Nephron (organoid): ENCODE measurements at regions not wholly inside any gene's neighbourhood (a gene's known extent, or its start where the extent isn't known, plus 50 kb on each side); places are given as distances from the start of the nearest gene placed in this dataset.

Source experiments
- H3K27ac Mint-ChIP-seq, 3 experiments: 2 replicates each; pipeline ENCODE4 v1.8.0; 2020; ENCODE audit warnings: mixed read lengths in 3 of 3, mild to moderate bottlenecking in 2 of 3, moderate library complexity in 1 of 3
- H3K27me3 Mint-ChIP-seq: 2 replicates; pipeline ENCODE4 v1.8.0; 2021; ENCODE audit warnings: low read depth, mild to moderate bottlenecking, moderate library complexity, mixed read lengths
- H3K36me3 Mint-ChIP-seq: 2 replicates; pipeline ENCODE4 v1.8.0; 2020; ENCODE audit warnings: low read depth, mixed read lengths
- H3K4me1 Mint-ChIP-seq: 2 replicates; pipeline ENCODE4 v1.8.0; 2020; ENCODE audit warnings: mixed read lengths
- H3K4me3 Mint-ChIP-seq, 3 experiments: 2 replicates each; pipeline ENCODE4 v1.8.0; 2020; ENCODE audit warnings: mild to moderate bottlenecking in 3 of 3, mixed read lengths in 3 of 3, moderate library complexity in 2 of 3
- H3K9me3 Mint-ChIP-seq: 2 replicates; pipeline ENCODE4 v1.8.0; 2020; ENCODE audit warnings: mixed read lengths
- TF ChIP-seq, protein P1 (sequence below), 3 experiments: fragments of 200-600 bp; sonication (generic); IDR thresholded peaks; one replicate each; pipeline ENCODE4 v1.5.0; 2021; ENCODE audit warnings: antibody characterized with exemption in 3 of 3; ENCODE audit not compliant: unreplicated experiment in 3 of 3

DNA sequence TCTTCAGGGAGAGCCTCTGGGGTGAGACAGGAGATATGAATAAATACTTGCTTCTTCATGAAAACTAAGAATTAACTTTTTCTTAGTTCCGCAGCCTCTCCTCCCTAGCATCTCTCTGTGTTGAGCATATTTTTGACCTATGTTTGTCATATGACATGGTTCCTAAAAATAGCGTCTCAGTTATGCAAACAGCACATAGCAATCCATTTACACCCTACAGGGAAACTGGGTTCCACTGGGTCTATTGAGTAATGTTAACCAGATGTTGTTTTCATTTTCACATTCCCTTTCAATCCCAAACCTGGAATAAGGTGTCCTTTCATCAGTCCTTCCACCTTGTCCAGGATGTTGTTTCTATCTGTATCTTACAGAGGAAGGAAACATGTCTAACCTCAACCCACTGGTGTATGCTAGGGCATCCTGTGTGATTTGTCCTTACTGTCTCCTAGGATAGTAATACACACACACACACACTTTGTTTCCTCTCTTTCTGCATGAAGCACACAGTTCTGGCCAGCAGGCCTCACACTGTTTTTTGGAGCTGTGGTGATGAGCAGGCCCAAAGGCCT is 1543.5 kb downstream of the AACS start:
- no peak overlapping the region for H3K4me3 Mint-ChIP-seq
- no peaks in the 10 kb centered on the region for H3K4me1 Mint-ChIP-seq
- H3K27ac Mint-ChIP-seq = no peak overlapping the region
- H3K9me3 Mint-ChIP-seq = peaks cover 8% of the 10 kb centered on the region
- H3K36me3 Mint-ChIP-seq = no peaks in the 10 kb centered on the region
- TF ChIP-seq, protein P1, sequence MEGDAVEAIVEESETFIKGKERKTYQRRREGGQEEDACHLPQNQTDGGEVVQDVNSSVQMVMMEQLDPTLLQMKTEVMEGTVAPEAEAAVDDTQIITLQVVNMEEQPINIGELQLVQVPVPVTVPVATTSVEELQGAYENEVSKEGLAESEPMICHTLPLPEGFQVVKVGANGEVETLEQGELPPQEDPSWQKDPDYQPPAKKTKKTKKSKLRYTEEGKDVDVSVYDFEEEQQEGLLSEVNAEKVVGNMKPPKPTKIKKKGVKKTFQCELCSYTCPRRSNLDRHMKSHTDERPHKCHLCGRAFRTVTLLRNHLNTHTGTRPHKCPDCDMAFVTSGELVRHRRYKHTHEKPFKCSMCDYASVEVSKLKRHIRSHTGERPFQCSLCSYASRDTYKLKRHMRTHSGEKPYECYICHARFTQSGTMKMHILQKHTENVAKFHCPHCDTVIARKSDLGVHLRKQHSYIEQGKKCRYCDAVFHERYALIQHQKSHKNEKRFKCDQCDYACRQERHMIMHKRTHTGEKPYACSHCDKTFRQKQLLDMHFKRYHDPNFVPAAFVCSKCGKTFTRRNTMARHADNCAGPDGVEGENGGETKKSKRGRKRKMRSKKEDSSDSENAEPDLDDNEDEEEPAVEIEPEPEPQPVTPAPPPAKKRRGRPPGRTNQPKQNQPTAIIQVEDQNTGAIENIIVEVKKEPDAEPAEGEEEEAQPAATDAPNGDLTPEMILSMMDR (IDR thresholded peaks at IDR 0.05; ENCODE audit: unreplicated experiment in 3 of 3) = no peak
- H3K27me3 Mint-ChIP-seq = no peaks in the 10 kb centered on the region

DNA sequence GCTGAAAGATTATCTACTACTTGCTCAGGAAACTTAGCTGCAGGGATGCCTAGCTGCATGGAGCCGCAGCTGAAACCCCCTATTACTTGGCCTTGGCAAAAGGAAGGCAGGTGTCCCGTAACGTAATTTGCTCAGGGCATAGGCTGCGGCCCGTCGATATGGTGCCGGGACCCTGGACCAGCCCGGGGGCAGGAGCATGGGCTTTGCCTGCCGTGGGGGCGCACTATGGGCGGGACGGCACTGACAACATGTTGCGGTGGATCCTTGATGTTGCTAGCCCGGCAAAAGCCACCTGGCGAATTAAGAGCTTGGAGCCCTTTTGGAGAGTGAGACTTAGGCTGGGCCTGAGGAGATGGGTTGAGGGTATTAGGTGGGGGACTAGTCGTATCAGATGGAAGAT is 1551.2 kb downstream of the AACS start:
- H3K9me3 Mint-ChIP-seq = peaks cover 12% of the 10 kb centered on the region
- no peaks in the 10 kb centered on the region for H3K4me1 Mint-ChIP-seq
- no peaks in the 10 kb centered on the region for H3K36me3 Mint-ChIP-seq
- no peaks in the 10 kb centered on the region for H3K27me3 Mint-ChIP-seq
- TF ChIP-seq, protein P1 (IDR thresholded peaks at IDR 0.05; ENCODE audit: unreplicated experiment in 3 of 3) = no peak
- no peak overlapping the region for H3K4me3 Mint-ChIP-seq
- H3K27ac Mint-ChIP-seq = no peak overlapping the region

DNA sequence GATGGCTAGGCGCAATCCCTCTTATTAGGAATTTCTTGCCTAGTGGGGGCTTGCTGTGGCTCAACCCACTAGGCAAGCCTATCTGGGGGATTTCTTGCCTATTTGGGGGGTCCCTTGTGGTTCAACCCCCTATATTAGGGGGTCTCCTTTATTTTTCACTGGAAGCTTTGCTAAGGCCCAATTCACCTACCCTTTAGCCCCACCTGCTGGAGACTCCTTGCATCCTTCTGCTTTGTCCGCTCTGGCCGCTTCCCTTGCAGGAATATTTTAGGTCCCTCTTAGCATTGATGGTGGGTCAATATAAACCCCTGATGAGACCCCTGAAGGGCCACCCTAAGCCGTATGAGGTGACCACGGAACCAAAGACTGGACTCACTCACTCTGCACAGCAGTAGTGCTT is 1552.1 kb downstream of the AACS start:
- peaks cover 12% of the 10 kb centered on the region for H3K9me3 Mint-ChIP-seq
- no peaks in the 10 kb centered on the region for H3K36me3 Mint-ChIP-seq
- H3K27ac Mint-ChIP-seq = no peak overlapping the region
- no peaks in the 10 kb centered on the region for H3K27me3 Mint-ChIP-seq
- no peaks in the 10 kb centered on the region for H3K4me1 Mint-ChIP-seq
- TF ChIP-seq, protein P1 (IDR thresholded peaks at IDR 0.05; ENCODE audit: unreplicated experiment in 3 of 3) = peak; percentile 19 to 37 (median 21)
- no peak overlapping the region for H3K4me3 Mint-ChIP-seq

DNA sequence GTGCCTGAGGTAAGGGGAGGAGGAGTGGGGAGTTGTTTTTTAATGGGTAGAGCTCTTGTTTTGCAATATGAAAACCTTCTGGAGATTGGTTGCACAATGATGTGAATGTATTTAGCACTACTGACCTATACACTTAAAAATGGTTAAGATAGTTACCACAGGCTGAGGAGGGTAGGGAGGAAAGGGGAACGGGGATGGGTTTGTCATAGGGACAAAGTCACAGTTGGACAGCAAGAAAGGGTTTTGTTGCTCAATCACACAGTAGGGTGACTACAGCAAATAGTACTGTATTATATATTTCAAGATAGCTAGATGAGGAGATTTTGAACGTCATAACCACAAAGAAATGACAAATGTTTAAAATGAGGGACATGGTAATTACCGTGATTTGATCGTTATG is 1562.4 kb downstream of the AACS start:
- H3K4me1 Mint-ChIP-seq = no peaks in the 10 kb centered on the region
- H3K36me3 Mint-ChIP-seq = no peaks in the 10 kb centered on the region
- no peak overlapping the region for H3K4me3 Mint-ChIP-seq
- H3K27ac Mint-ChIP-seq = no peak overlapping the region
- TF ChIP-seq, protein P1 (IDR thresholded peaks at IDR 0.05; ENCODE audit: unreplicated experiment in 3 of 3) = no peak
- H3K27me3 Mint-ChIP-seq = peaks cover 4% of the 10 kb centered on the region
- no peaks in the 10 kb centered on the region for H3K9me3 Mint-ChIP-seq

DNA sequence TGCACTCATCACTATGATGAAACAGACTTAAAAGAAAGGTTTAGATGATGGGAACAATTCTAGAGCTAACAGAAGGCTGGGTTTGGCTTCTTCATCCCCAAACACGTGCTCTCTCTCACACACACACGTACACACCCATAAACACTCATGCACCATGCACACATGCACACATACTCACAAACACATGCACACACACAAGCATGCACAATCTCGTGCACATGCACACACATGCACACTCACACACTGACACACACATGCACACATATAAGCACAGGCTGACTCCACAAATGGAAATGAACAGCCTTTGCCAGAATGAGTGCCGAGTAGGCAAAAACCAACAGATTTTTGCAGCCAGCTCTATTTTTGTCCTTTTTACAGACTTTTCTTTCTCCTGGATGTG is 1571.6 kb downstream of the AACS start:
- Mint-ChIP-seq H3K27ac (no peak overlapping the region), H3K27me3 (peaks cover 12% of the 10 kb centered on the region), H3K36me3 (no peaks in the 10 kb centered on the region), H3K4me1 (no peaks in the 10 kb centered on the region), H3K9me3 (peaks cover 21% of the 10 kb centered on the region), H3K4me3 (no peak overlapping the region)
- TF ChIP-seq, protein P1 (IDR thresholded peaks at IDR 0.05; ENCODE audit: unreplicated experiment in 3 of 3) = no peak

DNA sequence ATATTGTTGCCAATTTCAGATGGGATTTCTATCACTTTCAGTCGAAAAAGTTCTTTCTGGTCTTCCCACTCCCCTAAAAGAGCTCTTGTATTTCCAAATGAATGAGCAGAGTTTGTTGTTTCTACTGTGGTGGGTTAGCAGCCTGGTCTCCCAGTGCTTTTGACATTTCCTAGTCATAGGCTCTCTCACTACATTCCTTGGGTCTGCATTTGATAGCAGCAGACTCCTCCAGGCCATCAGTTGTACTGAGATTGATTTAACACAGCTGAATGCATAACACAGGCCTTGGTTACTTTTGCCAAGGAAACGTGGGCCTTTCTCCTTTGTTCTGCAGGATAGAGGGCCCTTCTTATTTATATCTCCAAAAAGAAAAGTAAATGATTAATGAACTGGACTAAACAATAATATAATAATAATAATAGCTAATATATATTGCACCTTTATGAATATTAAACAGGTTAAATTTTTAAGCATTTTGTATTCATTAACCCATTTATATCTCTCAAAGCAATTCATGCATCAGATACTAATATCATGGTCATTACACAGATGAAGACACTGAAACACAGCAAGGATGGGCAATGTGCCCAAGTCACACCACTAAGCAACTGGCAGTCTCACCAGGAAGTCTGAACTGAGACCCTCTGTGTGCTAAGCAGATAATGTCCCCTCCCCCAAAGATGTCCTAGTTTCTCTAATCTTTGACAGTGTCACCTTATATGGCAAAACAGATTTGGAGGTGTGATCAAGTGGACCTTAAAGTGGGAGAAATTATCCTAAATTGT is 1579.2 kb downstream of the AACS start:
- no peaks in the 10 kb centered on the region for H3K27me3 Mint-ChIP-seq
- TF ChIP-seq, protein P1 (IDR thresholded peaks at IDR 0.05; ENCODE audit: unreplicated experiment in 3 of 3) = no peak
- H3K36me3 Mint-ChIP-seq = no peaks in the 10 kb centered on the region
- H3K4me3 Mint-ChIP-seq = no peak overlapping the region
- H3K27ac Mint-ChIP-seq = peak overlapping the region in 1 of 3 experiments; percentile 2
- H3K9me3 Mint-ChIP-seq = peaks cover 23% of the 10 kb centered on the region
- H3K4me1 Mint-ChIP-seq = no peaks in the 10 kb centered on the region
